IPS-NIHi7 (cell line): ENCODE measurements at regions not wholly inside any gene's neighbourhood (a gene's known extent, or its start where the extent isn't known, plus 50 kb on each side); places are given as distances from the start of the nearest gene placed in this dataset.

ENCODE experiments used
- DNase-seq: peaks from one replicate; pipeline ENCODE4 v3.0.0; 2012; ENCODE audit warnings: mixed read lengths; ENCODE audit errors: extremely low spot score

DNA sequence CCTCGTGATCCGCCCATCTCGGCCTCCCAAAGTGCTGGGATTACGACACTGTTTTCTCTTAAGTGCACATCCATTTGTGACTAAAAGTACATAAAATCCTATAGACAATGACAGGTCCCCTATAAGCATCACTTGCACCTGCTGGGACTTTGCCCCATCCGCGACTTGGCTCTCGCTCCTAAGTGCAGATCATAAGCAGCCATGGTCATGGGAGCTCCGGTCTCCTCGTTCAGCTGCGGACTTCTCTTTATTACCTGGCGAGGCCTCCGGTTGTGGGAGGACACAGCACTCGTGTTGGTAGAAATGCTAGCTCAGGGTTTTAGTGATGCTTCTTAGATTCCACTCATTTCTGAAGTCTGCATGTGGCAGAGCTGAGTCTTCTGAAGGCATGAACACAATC lies 92.7 kb upstream of the ST6GAL2 start:
- DNase-seq, result no peak

DNA sequence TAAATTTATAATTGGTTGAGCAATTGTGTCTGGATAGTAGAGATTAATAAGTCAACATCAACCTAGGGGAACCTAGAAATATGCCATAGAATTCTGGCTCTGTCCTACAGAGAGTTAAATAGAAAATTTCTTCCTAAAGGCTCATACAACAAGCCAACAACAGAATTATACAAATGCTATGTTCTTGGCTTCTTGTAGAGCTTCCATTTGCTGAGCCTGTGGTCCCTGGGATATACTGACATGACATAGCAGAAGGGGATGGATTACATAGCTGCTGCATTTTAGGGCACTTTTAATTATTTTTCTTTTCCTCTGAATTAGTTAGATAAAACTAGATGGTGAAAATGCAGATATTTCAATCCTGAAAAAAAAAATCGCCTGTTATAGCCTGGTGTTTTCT lies 95.5 kb upstream of the ST6GAL2 start:
- DNase-seq, result no peak

- no peak for DNase-seq
These were observed 96.4 kb upstream of the ST6GAL2 start for GRCh38 chr2:106982350-106982749.

GRCh38 chr2:106983305-106983704 lies 97.3 kb upstream of the ST6GAL2 start:
- no peak for DNase-seq

DNA sequence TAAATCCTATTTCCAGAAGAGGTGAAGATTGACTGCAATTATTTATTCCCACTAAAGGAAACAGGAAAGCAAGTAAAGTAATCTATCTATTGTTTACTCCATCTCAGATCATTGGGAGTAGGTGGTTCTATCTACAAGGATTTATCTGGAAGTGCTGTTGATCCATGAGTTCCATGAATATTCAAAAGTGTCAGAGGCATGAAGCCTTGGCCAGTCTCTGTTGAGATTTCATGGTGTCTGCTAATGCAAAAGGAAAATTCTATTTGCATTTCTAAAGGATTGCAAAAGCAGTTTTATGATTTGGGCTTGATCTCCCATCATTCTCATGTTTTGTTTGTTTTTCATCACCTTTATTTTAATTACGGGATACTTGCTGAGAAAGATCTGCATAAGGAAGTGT lies 102.4 kb upstream of the ST6GAL2 start:
- no peak for DNase-seq

- DNase-seq, result no peak
These were observed 104.3 kb upstream of the ST6GAL2 start for GRCh38 chr2:106990297-106990696.

DNA sequence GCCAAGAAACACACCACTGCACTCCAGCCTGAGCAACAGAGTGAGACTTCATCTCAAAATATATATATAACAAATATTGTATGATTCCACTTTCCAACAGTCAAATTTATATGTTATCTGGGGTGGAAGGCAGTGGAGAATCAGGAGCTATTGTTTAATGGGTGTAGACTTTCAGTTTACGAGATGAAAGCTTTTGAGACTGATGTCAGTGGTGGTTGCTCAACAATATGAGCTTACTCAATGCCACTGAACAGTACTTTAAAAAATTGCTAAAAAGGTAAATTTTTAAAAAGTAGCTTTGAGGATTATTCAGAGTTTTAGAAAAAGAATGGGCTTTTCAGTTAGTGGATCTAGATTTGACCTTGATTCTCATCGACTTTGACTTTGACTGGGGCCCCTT lies 105.9 kb upstream of the ST6GAL2 start:
- DNase-seq, result no peak

DNA sequence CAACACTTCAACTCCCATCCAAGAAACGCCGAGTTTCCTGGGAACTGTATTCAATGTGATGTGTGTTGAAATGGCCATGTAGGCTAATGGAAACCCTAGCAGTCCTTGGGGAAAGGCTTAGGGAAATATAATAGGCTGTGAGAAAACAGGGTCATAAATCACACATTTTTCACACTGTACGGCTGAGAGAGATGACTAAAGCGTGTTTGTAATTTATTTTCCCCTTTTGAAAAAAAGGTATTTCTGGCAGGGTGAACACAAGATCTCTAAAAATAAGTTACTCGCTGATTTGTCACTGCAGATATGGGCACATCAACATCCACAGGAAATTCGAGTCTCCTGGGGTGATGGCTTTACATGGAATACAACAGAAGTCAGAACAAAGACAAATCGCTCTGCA lies 109.6 kb upstream of the ST6GAL2 start:
- DNase-seq, result no peak

GRCh38 chr2:106996171-106996769 lies 110.3 kb upstream of the ST6GAL2 start:
- DNase-seq, result no peak

- DNase-seq, result no peak
These were observed 111.2 kb upstream of the ST6GAL2 start for GRCh38 chr2:106997204-106997603.

GRCh38 chr2:107001062-107001461 lies 115.1 kb upstream of the ST6GAL2 start:
- no peak for DNase-seq

DNA sequence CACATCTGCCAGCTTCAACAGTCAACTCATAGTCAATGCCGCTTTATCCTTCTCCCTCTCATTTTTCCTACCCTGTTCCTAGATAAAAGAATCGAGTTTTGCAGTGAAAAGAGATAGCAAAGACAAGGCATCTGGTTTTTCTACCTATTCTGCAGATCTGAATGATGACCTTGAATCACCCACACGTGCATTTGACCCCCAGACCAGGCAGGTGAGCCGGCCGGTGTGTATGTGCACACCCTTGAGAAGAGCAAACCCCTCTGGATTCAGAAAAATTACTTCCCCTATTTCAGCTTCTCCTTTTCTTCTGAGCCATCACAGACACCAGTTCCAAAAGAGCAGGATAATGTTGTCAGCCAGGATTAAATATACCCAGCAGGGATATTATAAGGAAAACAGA lies 115.6 kb upstream of the ST6GAL2 start:
- no peak for DNase-seq

GRCh38 chr2:107001964-107002696 lies 116.2 kb upstream of the ST6GAL2 start:
- no peak for DNase-seq

GRCh38 chr2:107002735-107003134 lies 116.8 kb upstream of the ST6GAL2 start:
- DNase-seq, result no peak

DNA sequence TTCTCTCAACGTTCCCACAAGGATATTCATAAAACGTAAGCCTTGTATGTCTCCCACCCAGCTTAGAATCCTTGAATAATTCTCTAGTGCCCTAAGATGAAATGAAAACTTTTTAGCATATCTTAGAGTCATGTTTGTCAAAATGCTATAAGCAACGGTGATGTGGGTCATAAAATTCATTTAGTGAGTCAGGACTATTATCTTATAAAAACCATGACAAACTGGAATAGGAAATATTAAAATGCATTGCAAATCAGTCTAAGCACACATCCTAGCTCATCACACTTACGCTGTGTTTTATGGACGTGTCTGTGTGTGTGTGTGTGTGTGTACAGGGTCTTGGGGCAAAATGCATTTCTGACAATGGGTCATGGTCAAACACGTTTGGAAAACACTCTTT lies 119.9 kb upstream of the ST6GAL2 start:
- DNase-seq, result no peak

- no peak for DNase-seq
These were observed 120.9 kb upstream of the ST6GAL2 start for GRCh38 chr2:107006836-107007235.

GRCh38 chr2:107007927-107008326 lies 122.0 kb upstream of the ST6GAL2 start:
- DNase-seq, result no peak

- no peak for DNase-seq
These were observed 122.9 kb upstream of the ST6GAL2 start for GRCh38 chr2:107008843-107009242.

DNA sequence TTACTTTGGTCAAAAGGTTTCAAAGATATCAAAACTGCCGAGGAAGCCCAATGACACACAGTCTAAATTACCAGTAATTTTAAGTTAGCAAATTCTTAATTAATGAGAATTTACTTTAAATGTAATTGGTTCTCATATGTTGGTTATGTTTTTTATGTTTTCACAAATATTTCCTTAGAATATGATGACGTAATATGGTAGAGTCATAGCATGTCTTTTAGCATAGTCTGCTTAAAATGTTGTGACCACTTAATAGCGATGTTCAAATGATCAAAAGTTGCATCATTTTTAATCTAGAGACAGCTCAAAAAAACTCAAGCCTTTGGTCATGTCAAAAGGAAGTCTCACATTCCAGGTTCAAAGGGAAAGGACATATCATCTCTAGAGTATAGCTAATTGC lies 123.3 kb upstream of the ST6GAL2 start:
- DNase-seq, result no peak

DNA sequence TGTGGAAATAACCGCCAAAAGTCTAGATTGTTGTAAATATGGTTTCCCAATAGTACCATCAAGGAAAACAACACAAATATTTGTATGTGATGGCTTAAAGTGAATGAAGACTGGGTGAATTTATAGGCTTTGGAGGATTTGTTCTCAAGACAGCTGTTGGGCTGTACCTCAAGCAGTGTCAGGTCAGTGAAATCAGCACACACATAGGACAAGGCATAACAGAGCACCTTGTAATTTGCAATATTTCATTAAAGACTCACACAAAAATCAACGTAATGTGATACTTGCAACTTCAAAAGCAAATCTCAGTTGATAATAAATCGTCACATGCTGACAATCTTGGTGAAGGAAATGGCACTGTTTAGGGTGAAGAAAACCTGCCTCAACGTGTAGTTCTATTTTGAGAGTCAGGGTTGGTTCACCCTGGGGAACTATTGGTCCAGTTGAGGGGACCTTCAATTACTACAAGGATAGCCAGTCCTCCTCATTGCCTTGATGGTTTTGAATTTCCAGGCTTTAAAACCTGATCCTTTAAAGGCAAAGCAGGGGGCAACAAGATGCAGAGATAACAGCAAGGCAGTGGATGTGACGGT lies 126.8 kb upstream of the ST6GAL2 start:
- DNase-seq, result no peak

DNA sequence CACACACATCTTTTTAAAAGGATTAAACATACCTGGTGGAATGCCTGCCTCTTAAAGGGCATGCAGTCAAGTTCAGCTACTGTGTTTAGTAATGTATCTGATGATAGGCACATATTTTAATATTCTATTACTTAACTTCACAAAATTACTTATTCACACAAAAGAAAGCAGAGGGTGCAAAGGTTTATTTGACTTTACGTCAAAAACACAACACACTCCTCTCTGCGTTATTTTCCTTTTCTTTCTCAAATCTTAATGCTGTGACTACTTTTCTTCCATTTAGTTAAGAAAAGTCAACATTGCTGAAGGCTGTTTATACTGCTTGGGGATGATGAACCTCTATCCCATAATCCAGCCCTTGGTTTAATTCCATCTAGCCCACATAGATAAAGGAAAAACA lies 127.9 kb upstream of the ST6GAL2 start:
- DNase-seq, result no peak

GRCh38 chr2:107018366-107018765 lies 132.4 kb upstream of the ST6GAL2 start:
- DNase-seq, result no peak

- DNase-seq, result no peak
These were observed 134.4 kb upstream of the ST6GAL2 start for GRCh38 chr2:107020392-107020791.
